GM19193 (cell line): ENCODE measurements at regions not wholly inside any gene's neighbourhood (a gene's known extent, or its start where the extent isn't known, plus 50 kb on each side); places are given as distances from the start of the nearest gene placed in this dataset.

ENCODE experiments used
- POLR2A ChIP-seq: IDR thresholded peaks from 4 replicates; pipeline ENCODE4 v1.6.1; 2011; ENCODE audit not compliant: insufficient read depth, insufficient read length; ENCODE audit errors: extremely low read depth

- no peak for TF ChIP-seq POLR2A
These were observed 608.6 kb downstream of the UTRN start for GRCh38 chr6:144893680-144894151.

GRCh38 chr6:144894240-144894639, 609.1 kb downstream of the UTRN start:
- no peak for TF ChIP-seq POLR2A

- no peak for TF ChIP-seq POLR2A
These were observed 610.5 kb downstream of the UTRN start for GRCh38 chr6:144895313-144896278.

GRCh38 chr6:144896289-144896688, 611.2 kb downstream of the UTRN start:
- no peak for TF ChIP-seq POLR2A

GRCh38 chr6:144896871-144897270, 611.7 kb downstream of the UTRN start:
- no peak for TF ChIP-seq POLR2A

- no peak for TF ChIP-seq POLR2A
These were observed 612.3 kb downstream of the UTRN start for GRCh38 chr6:144897441-144897921.

- no peak for TF ChIP-seq POLR2A
These were observed 613.0 kb downstream of the UTRN start for GRCh38 chr6:144898052-144898689.

- no peak for TF ChIP-seq POLR2A
These were observed 613.6 kb downstream of the UTRN start for GRCh38 chr6:144898741-144899140.

GRCh38 chr6:144899161-144899560, 614.0 kb downstream of the UTRN start:
- TF ChIP-seq POLR2A = no peak

- TF ChIP-seq POLR2A = no peak
These were observed 616.3 kb downstream of the UTRN start for GRCh38 chr6:144901412-144901811.

- TF ChIP-seq POLR2A = no peak
These were observed 622.9 kb downstream of the UTRN start for GRCh38 chr6:144908004-144908403.

GRCh38 chr6:144909753-144910285, 624.7 kb downstream of the UTRN start:
- no peak for TF ChIP-seq POLR2A

- no peak for TF ChIP-seq POLR2A
These were observed 626.2 kb downstream of the UTRN start for GRCh38 chr6:144911322-144911721.

- no peak for TF ChIP-seq POLR2A
These were observed 627.3 kb downstream of the UTRN start for GRCh38 chr6:144912474-144912873.

- TF ChIP-seq POLR2A = no peak
These were observed 632.9 kb downstream of the UTRN start for GRCh38 chr6:144918073-144918472.

- TF ChIP-seq POLR2A = no peak
These were observed 634.4 kb downstream of the UTRN start for GRCh38 chr6:144919560-144919959.

- no peak for TF ChIP-seq POLR2A
These were observed 635.3 kb downstream of the UTRN start for GRCh38 chr6:144920391-144920961.
